ENCODE measurements at regions not wholly inside any gene's neighbourhood (a gene's known extent, or its start where the extent isn't known, plus 50 kb on each side); places are given as distances from the start of the nearest gene placed in this dataset.

DNA sequence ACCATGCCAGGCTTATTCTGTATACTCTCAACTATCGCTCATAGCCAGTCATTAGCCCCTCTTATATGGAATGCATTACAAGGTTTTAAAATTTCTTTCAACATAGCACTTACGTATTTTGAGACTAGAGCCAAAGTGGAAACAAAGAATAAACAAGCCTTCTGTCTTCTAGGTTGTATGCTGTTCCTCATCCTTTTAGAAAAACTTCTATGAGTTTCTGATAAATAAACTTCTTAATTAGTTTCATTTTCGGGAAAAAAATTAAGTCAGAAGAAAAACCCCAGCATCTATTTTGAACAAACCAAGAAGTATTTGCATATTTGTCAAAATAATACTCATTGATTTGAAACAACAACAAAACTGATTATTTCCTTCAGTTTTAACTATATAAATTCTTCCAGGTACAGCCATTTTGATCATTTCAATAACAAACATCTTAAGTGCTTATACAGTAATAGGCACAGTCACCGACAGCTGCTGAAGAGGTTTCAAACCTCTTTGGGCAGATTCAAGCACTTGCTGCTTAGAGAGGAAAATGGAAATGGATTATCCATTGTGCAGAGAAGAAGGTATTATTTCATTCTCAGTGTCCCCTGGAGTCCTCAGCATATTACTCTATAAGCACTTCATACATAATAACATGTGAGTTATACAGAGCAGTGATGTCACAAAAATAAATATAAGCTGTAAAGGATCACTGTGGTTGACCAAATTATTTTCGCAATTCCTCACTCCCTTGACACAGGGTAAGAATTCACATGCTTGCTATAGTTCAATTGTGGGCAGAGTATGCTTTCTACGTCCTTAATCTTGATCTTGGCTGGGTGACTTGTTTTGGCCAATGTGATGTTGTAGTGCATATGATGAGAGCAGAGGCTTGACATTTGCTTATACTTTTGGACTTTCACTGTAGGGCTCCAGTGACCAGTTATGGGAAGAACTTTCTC, 833.8 kb downstream of the TRIB2 start:
- Mint-ChIP-seq H3K4me3 (no peak overlapping the region), H3K4me1 (no peaks in the 10 kb centered on the region), H3K36me3 (ENCODE audit: low read depth) (no peaks in the 10 kb centered on the region), H3K27ac (no peak overlapping the region), H3K27me3 (no peaks in the 10 kb centered on the region), H3K9me3 (no peaks in the 10 kb centered on the region)
- ATAC-seq (replicated peaks): no peak

DNA sequence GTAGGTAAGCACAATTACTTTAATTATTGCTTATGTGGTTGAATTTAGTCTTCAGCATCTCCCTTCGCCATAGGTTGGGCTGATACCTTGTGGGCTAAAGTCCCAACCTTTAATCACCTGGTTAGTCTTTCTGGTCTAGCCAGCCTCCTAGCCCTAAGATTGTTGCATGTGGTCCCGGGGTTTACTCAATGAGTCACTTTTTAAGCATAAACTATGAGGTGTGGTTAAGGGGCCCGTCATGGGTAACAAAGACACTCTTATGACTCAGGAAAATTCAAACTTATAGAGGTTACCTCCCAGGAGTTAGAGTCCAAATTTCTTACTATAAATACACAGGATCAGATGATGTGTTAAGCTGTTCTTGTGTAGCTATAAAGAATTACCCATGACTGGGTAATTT, 841.6 kb downstream of the TRIB2 start:
- Mint-ChIP-seq H3K9me3 (peaks cover 7% of the 10 kb centered on the region), H3K27ac (no peak overlapping the region), H3K4me1 (no peaks in the 10 kb centered on the region), H3K27me3 (no peaks in the 10 kb centered on the region), H3K4me3 (no peak overlapping the region), H3K36me3 (ENCODE audit: low read depth) (no peaks in the 10 kb centered on the region)
- ATAC-seq (replicated peaks): no peak

DNA sequence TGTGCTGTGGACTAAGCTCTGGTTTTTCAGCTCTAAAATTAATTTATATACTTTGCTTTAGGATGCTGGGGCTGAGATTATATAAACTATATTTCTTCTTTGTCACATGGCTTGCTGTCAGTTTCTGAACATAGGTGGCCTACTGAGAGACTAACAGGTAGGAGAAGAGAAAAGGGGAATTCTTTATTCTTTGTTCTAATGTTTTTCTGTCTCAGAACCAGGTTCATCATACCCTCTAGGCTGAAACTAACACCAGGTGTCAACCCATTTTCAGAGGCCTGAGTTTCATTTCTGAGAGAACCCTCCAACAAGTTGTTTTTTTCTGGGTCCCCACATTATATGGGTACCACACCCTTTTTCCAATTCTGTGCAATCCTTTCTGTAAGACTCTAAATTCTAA, 843.6 kb downstream of the TRIB2 start:
- Mint-ChIP-seq H3K9me3 (peaks cover 11% of the 10 kb centered on the region), H3K4me3 (no peak overlapping the region), H3K27ac (no peak overlapping the region), H3K4me1 (no peaks in the 10 kb centered on the region), H3K36me3 (ENCODE audit: low read depth) (no peaks in the 10 kb centered on the region), H3K27me3 (no peaks in the 10 kb centered on the region)
- ATAC-seq (replicated peaks): no peak

DNA sequence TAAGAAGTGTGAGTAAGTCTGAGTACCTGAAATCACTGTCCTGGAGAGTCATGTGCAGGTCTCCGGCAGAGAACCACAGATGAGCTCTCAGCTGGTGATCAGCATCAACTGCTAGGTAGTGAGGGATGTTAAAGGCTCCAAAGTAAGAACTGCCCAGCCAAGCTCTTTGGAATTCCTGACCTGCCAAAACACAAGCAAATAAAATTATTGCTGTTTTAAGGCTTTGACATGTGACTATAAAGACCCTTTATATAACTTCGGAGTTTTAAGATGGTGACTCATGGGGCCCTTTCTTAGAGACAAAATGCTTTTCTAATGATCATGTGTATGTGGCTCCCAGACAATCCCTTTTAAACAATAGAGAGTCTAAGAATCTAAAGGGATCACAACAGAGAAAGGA, 855.7 kb downstream of the TRIB2 start:
- Mint-ChIP-seq H3K4me3 (no peak overlapping the region), H3K4me1 (no peaks in the 10 kb centered on the region), H3K9me3 (no peaks in the 10 kb centered on the region), H3K27me3 (no peaks in the 10 kb centered on the region), H3K27ac (no peak overlapping the region), H3K36me3 (ENCODE audit: low read depth) (no peaks in the 10 kb centered on the region)
- ATAC-seq (replicated peaks): no peak

DNA sequence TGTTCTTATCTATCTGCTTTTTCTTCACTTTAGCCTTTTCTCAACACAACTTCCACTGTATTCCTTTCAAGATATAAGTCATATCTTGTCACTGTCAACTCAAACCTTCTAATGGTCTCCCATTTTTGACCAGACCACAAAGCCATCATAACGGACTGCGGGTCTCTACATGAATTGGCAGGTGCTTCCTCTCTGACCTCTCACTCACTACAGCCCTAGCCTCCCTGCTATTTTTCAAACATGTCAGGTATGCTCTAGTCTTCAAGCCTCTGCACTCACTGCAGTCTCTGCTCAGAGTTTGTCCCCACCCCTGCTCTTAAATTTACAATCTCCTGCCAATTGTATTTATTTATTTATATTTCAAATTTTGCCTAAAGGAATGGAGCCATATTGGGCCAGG, 858.1 kb downstream of the TRIB2 start:
- Mint-ChIP-seq H3K9me3 (no peaks in the 10 kb centered on the region), H3K27me3 (no peaks in the 10 kb centered on the region), H3K4me1 (no peaks in the 10 kb centered on the region), H3K36me3 (ENCODE audit: low read depth) (no peaks in the 10 kb centered on the region), H3K27ac (no peak overlapping the region), H3K4me3 (no peak overlapping the region)
- ATAC-seq (replicated peaks): no peak

DNA sequence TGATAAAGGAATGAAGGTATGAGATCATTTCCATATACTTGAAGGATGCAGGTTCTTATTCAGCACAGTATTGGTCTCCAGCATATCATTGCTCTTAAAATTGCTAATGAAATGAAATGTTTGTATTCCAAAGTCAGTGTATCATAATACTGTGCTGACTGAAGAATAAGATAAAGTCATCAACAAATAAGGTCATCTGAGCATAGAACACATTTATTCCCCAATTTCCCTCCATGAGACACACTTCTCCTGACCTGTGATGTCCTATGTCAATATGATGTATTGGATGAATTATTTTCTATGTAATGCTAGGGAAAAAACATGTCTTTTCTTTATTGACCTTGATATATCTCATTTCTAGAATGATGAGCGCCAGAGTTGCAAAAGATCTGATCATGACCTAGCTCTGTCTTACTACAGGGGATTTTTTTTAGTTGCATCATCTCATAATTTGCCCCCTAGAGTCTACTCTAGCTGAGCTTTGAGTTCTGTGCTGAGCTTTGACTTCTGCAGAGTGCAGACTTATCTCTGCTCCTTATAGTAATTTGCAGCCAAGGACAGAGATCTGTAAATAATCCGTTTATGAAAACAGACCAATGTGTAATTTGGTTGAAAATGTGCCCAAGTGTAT, 859.8 kb downstream of the TRIB2 start:
- Mint-ChIP-seq H3K36me3 (ENCODE audit: low read depth) (no peaks in the 10 kb centered on the region), H3K27me3 (no peaks in the 10 kb centered on the region), H3K9me3 (no peaks in the 10 kb centered on the region), H3K4me3 (no peak overlapping the region), H3K27ac (no peak overlapping the region), H3K4me1 (no peaks in the 10 kb centered on the region)
- ATAC-seq (replicated peaks): no peak

DNA sequence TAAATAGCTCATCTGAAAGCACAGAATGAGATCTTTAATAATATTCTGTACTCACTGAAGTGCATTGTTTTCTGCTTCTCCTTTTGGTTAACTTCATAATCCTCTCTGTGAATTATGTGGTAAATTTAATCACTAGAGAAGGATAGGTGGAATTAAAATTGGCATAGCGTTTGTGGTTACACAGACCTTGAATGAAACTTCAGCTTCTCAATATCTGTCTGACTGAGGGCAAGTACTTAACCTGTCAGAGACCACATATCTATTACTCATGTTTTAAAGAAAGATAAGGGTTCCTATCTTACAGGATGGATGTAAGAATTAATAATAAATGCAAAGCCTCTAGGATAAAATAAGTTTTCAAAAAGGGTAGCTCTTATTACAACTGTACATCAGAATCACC, 861.8 kb downstream of the TRIB2 start:
- Mint-ChIP-seq H3K27ac (no peak overlapping the region), H3K27me3 (no peaks in the 10 kb centered on the region), H3K4me1 (no peaks in the 10 kb centered on the region), H3K36me3 (ENCODE audit: low read depth) (no peaks in the 10 kb centered on the region), H3K4me3 (no peak overlapping the region), H3K9me3 (no peaks in the 10 kb centered on the region)
- no peak for ATAC-seq (replicated peaks)

DNA sequence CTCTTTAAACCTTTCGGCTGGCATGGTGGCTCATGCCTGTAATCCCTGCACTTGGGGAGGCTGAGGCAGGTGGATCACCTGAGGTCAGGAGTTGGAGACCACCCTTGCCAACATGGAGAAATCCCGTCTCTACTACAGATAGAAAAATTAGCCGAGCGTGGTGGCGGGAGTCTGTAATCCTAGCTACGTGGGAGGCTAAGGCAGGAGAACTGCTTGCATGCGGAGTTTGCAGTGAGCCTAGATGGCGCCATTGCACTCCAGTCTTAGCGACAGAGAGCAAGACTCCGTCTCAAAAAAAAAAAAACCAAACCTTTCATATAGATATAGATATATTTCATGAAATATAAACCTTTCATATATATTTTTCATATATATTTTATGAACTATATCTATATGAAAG, 864.7 kb downstream of the TRIB2 start:
- Mint-ChIP-seq H3K27ac (no peak overlapping the region), H3K27me3 (no peaks in the 10 kb centered on the region), H3K36me3 (ENCODE audit: low read depth) (no peaks in the 10 kb centered on the region), H3K9me3 (no peaks in the 10 kb centered on the region), H3K4me3 (no peak overlapping the region), H3K4me1 (no peaks in the 10 kb centered on the region)
- no peak for ATAC-seq (replicated peaks)

DNA sequence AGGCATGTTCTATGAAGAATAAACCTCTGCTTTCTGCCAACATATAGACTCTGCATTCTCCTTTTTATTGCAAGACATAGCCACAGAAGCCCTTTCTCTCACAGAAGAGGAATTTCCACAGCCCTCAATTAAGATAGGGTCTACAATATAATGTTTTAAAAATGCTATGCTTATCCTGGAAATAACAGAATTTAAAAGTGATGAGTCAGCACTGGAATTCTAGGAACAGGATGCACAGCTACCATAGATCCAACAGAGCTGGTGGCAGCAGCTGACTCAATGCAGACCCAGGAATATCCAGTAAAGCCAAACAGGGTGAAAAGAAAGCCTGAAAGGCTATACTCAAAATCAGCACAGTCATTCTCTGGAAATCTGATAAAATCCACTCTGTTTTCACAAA, 866.9 kb downstream of the TRIB2 start:
- no peak overlapping the region for H3K27ac Mint-ChIP-seq
- no peak for ATAC-seq (replicated peaks)
- no peaks in the 10 kb centered on the region for H3K9me3 Mint-ChIP-seq
- no peaks in the 10 kb centered on the region for H3K27me3 Mint-ChIP-seq
- no peak overlapping the region for H3K4me3 Mint-ChIP-seq
- no peaks in the 10 kb centered on the region for H3K36me3 Mint-ChIP-seq (ENCODE audit: low read depth)
- H3K4me1 Mint-ChIP-seq: no peaks in the 10 kb centered on the region

DNA sequence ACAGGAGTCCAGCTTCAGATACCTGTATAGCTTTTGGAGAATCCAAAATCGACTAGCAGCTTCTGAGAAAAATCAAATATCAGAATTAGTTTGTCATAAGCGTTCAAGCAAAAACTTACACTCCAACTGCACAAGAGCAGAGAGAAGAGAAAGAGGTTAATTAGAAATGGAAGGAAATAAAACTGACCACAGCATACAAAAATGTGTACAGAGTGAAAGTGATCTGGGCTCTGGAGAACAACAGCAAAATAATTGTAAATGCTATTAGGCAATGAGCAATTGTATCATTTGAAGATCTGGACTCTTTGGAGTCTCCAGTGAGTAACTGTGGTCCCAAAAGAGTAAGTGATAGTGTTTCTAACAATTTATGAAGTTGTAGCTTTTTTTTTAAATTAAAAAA, 867.3 kb downstream of the TRIB2 start:
- no peak for ATAC-seq (replicated peaks)
- H3K4me1 Mint-ChIP-seq: no peaks in the 10 kb centered on the region
- no peaks in the 10 kb centered on the region for H3K36me3 Mint-ChIP-seq (ENCODE audit: low read depth)
- no peaks in the 10 kb centered on the region for H3K27me3 Mint-ChIP-seq
- H3K4me3 Mint-ChIP-seq: no peak overlapping the region
- H3K27ac Mint-ChIP-seq: no peak overlapping the region
- H3K9me3 Mint-ChIP-seq: no peaks in the 10 kb centered on the region

DNA sequence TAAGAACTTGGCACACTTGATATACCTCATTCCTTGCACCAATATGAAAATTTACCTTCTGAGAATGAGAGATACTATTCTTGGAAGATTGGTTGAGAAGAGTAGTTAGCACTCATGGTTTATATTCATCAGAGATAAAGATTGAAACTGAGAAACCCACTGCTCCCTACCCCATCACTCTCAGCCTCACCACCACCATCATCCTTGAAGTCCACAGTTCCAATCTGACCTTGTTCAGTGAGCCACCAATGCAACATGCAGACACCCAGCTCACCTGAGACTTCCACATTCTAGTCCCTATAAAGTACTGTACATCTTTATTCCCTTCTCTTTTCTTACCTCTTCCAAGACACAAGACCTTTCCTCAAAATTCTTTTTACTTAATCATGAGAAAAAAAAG, 869.0 kb downstream of the TRIB2 start:
- Mint-ChIP-seq H3K4me1 (no peaks in the 10 kb centered on the region), H3K27ac (no peak overlapping the region), H3K27me3 (no peaks in the 10 kb centered on the region), H3K36me3 (ENCODE audit: low read depth) (no peaks in the 10 kb centered on the region), H3K4me3 (no peak overlapping the region), H3K9me3 (no peaks in the 10 kb centered on the region)
- no peak for ATAC-seq (replicated peaks)

DNA sequence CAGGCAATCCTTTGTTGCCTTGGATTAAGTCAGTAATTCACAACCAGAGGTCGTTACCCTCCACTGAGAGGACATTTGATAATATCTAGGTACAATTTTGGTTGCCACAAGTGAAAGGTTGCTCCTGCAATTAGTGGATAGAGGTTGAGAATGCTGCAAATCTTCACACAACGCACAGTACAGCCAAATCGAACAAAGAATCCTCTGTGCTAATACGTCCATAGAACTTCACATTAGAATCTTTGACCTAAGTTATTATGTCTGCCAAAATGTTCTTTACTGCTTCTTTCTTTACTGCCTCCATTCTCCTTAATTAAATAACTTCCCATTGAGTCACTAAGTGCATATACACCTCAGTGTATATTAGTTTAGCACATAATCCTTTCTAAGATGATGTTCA, 879.5 kb downstream of the TRIB2 start:
- Mint-ChIP-seq H3K36me3 (ENCODE audit: low read depth) (no peaks in the 10 kb centered on the region), H3K4me1 (no peaks in the 10 kb centered on the region), H3K27ac (no peak overlapping the region), H3K27me3 (no peaks in the 10 kb centered on the region), H3K9me3 (peaks cover 3% of the 10 kb centered on the region), H3K4me3 (no peak overlapping the region)
- ATAC-seq (replicated peaks): no peak

DNA sequence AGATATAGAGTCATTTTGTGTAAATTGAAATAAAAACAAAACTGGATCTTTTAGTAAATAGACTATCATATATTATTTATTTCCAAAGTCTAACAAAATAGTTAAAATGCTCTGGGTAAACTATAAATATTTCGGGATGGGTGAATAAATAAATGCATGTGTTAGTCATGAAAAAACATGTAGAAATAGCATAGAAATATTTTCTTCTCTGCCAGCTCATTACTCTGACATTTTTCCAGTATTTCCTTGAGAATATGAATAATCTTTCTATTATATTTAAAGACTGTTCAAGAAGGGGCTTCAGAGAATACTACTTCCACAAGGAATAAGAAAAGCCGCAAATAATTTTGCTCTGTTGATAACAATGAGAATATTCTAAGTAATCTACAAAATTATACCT, 880.4 kb downstream of the TRIB2 start:
- Mint-ChIP-seq H3K27ac (no peak overlapping the region), H3K36me3 (ENCODE audit: low read depth) (no peaks in the 10 kb centered on the region), H3K4me1 (no peaks in the 10 kb centered on the region), H3K4me3 (no peak overlapping the region), H3K9me3 (no peaks in the 10 kb centered on the region), H3K27me3 (no peaks in the 10 kb centered on the region)
- ATAC-seq (replicated peaks): no peak

DNA sequence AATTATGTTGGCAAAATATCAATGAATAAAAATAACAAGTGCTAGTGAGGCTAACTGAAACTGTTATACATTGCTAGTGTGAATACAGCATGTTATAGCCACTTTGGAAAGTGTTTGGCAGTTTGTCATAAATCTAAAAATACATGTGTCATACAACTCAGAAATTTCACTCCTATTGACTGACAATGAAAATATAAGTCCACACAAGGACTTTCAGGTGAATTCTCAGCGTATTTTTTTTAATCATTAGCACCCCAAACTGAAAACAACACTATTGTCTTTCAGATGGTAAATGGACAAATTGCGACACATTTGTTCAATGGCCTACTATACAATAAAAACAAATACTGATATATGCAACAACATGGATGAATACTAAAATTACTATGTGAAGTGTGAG, 884.8 kb downstream of the TRIB2 start:
- no peak overlapping the region for H3K4me3 Mint-ChIP-seq
- H3K9me3 Mint-ChIP-seq: no peaks in the 10 kb centered on the region
- no peaks in the 10 kb centered on the region for H3K4me1 Mint-ChIP-seq
- ATAC-seq (replicated peaks): no peak
- no peaks in the 10 kb centered on the region for H3K36me3 Mint-ChIP-seq (ENCODE audit: low read depth)
- no peaks in the 10 kb centered on the region for H3K27me3 Mint-ChIP-seq
- no peak overlapping the region for H3K27ac Mint-ChIP-seq

DNA sequence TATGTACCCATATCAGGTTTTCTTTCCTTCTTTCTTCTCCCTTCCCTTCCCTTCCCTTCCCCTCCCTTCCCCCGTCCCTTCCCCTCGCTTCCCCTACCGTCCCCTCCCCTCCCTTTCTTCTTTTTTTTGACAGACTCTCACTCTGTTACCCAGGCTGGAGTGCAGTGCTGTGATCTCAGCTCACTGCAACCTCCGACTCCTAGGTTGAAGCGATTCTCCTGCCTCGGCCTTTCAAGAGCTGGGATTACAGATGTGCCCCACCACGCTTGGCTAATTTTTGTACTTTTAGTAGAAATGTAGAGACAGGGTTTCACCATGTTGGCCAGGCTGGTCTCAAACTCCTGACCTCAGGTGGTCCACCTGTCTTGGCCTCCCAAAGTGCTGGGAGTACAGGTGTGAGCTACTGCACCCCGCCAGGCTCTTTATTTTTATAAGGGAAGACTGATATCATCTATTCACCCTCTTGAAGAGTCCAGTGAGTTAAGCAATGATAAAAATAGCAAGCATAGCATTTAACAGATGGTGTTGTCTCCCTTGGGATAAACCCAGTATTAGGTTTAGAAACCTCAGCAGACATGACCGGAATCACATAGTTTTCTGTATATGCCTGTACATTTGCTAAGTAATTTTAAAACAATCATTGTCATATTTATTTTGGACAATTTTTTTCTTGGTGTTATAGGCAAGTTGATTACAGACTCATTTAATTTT, 888.4 kb downstream of the TRIB2 start:
- H3K36me3 Mint-ChIP-seq (ENCODE audit: low read depth): no peaks in the 10 kb centered on the region
- no peak overlapping the region for H3K4me3 Mint-ChIP-seq
- H3K27me3 Mint-ChIP-seq: no peaks in the 10 kb centered on the region
- no peak overlapping the region for H3K27ac Mint-ChIP-seq
- no peaks in the 10 kb centered on the region for H3K9me3 Mint-ChIP-seq
- no peak for ATAC-seq (replicated peaks)
- H3K4me1 Mint-ChIP-seq: no peaks in the 10 kb centered on the region

All from activated T-helper 17 cell treated with anti-CD3 and anti-CD28 coated beads, Interleukin-2, amount 50 U/mL, for 72 hours (primary cell).